SW 1271 (cell line): ENCODE measurements at regions not wholly inside any gene's neighbourhood (a gene's known extent, or its start where the extent isn't known, plus 50 kb on each side); places are given as distances from the start of the nearest gene placed in this dataset.

Source experiments
- DNase-seq, 2 experiments: peaks; one replicate each; lab custom pipeline; 2025; lab: John Stamatoyannopoulos, UW

GRCh38 chr5:4116834-4117233, 521.2 kb downstream of the IRX1 start:
- no peak for DNase-seq

GRCh38 chr5:4124221-4124970, 528.8 kb downstream of the IRX1 start:
- DNase-seq = no peak

- no peak for DNase-seq
Observed at GRCh38 chr5:4128994-4129393, 533.4 kb downstream of the IRX1 start.

GRCh38 chr5:4129523-4129922, 533.9 kb downstream of the IRX1 start:
- DNase-seq = no peak

GRCh38 chr5:4130819-4131218, 535.2 kb downstream of the IRX1 start:
- DNase-seq = no peak

DNA sequence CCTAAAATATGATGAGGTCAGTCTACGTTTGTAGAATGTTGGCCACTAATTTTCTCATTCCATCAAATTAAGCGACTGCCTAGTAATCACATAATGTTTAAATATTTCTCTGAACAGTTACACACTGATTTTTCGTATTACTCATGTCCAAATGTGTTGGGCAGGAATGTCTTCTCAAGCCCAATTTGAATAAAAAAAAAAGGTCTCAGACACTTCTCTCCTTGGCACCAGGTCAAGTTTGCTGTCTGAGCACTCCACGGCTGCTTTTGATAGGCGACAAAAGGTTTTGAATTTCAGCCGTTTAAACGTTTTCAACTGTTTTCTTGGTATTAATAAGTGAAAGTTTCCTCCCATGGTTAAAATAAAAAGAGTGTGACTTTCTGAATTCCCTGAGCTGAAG, 542.1 kb downstream of the IRX1 start:
- no peak for DNase-seq

DNA sequence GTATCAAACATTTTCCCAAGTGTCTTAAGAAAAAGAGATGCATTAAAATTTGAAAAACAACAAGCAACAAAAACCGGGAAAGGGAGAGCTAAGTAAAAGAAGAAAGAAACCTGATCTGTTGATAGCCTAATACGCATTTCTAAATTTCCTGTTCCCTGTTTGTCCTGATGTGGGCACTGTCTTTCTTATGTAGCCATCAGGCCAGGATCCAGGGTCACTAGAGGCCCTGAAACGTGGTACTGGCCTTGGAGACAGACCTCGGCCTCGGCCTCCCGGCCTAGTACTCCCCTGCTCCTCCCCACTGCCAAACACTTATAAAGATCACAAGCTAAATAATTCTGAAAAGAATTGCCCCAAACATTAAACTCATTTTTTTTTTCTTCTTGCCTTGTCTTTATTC, 547.2 kb downstream of the IRX1 start:
- DNase-seq = no peak

DNA sequence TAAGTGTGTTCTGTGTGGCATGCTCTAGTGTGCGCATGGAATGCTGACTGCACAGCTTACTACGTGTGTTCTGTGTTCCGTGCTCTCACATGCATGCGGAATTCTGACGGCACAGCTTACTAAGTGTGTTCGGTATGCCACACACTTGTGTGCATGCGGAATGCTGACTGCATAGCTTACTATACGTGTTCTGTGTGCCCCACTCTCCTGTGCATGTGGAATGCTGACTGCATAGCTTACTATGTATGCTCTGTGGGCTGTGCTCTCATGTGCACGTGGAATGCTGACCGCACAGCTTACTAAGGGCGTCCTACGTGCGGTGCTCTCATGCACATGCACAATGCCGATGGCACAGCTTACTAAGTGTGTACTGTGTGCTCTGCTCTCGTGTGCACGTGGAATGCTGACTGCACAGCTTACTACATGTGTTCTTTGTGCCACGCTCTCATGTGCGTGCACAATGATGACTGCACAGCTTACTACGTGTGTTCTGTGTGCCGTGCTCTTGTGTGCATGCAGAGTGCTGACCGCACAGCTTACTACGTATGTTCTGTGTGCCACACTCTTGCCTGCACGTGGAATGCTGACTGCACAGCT, 548.9 kb downstream of the IRX1 start:
- DNase-seq = no peak

- no peak for DNase-seq
Observed at GRCh38 chr5:4145511-4145910, 549.9 kb downstream of the IRX1 start.

DNA sequence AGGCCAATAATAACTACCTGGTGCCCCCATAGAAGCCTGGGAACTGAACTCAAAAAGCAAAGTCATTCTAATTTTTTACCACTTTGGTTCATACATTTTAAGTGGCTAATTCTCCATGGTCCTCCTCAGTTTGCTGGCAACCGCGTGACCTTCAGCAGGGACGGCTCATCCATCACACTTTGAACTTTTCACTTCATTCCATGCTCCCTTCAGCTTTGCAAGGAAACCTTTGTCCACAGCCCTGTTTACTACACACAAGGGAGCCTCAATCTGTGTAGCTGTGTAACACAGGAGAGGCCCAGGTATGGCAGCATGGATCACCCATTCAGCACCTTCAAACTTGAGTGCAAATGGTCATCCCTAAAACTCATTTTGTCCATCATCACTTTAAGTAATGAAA, 552.4 kb downstream of the IRX1 start:
- no peak for DNase-seq

- DNase-seq = no peak
Observed at GRCh38 chr5:4150067-4150466, 554.4 kb downstream of the IRX1 start.

- DNase-seq = no peak
Observed at GRCh38 chr5:4156153-4156552, 560.5 kb downstream of the IRX1 start.

- DNase-seq = no peak
Observed at GRCh38 chr5:4156889-4157288, 561.3 kb downstream of the IRX1 start.

- no peak for DNase-seq
Observed at GRCh38 chr5:4158750-4159447, 563.3 kb downstream of the IRX1 start.

- DNase-seq = no peak
Observed at GRCh38 chr5:4159681-4160080, 564.0 kb downstream of the IRX1 start.

GRCh38 chr5:4164167-4164566, 568.5 kb downstream of the IRX1 start:
- DNase-seq = no peak

- DNase-seq = no peak
Observed at GRCh38 chr5:4180703-4181102, 585.1 kb downstream of the IRX1 start.

DNA sequence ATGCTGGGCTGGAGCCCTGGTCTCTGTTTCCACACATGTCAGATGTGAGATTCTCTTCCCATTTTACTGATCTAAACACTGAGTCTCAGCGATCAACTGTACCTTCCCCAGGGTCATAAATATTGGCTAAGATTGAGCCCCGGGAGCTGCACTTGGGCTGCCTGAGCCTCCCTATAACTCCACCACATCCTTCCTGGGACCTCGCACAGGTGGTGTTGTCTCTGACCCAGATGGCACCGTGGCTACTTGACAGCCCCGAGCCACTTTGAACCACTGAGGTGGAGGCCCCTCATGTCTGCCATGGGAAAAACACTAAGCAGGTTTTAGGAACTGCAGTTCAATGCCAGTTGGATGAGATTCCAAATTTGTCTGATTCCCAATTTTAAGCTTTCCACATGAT, 586.5 kb downstream of the IRX1 start:
- no peak for DNase-seq

DNA sequence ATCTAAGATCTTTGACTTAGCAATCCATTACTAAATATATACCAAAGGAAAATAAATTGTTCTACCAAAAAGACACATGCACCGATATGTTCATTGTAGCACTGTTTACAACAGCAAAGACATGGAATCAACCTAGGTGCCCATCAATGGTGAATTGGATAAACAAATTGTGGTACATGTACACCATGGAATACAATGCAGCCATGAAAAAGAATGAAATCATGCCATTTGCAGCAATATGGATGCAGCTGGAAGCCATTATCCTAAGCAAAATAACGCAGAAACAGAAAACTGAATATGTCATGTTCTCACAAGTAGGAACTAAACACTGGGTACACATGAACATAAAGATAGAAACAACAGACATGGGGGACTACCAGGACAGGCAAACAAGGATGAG, 589.5 kb downstream of the IRX1 start:
- DNase-seq = no peak

- DNase-seq = no peak
Observed at GRCh38 chr5:4188704-4189103, 593.1 kb downstream of the IRX1 start.

DNA sequence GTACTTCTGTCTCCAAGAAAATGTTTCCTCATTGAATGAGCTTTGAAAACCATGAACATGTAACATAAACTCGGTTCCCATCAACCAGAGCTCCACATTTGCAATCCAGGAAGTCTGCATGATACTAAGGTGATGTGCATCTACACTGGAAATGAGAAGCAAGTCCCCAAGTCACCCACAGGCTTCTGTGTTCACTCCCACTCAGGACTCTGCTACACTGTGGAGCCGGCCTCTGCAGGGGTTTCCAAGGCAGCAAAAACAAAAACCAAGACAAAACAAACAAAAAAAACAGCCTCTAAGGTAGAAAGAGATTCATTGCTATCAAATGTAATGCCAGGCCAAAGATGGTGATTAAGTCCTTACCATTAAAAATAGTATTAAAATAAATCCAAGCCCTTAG, 593.7 kb downstream of the IRX1 start:
- no peak for DNase-seq

GRCh38 chr5:4191041-4191440, 595.4 kb downstream of the IRX1 start:
- no peak for DNase-seq

GRCh38 chr5:4191703-4192102, 596.1 kb downstream of the IRX1 start:
- DNase-seq = no peak
